ENCODE measurements at regions not wholly inside any gene's neighbourhood (a gene's known extent, or its start where the extent isn't known, plus 50 kb on each side); places are given as distances from the start of the nearest gene placed in this dataset.

DNA sequence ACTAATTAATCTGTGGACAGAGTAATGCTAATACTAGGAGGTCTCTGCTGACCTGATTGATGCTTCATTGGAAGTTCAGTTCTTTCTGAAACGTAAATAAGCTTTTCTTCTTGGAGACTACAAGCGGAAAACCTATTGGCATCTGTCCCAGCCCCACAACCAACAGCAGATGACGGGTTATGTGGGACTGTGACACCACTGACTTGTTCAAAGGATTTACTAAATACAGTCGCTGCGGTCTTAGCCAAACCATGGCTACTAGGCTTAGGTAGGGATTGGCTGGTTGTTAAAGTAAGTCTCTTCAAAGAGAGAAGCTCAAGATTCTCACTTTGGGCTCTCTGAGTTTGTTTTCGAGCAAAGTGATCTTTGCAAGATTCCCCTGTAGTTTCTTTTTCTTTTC is 68.3 kb downstream of the HYCC1 start (continued):
- TF ChIP-seq ATOH8 (CRISPR knock-in tag; IDR thresholded peaks at IDR 0.05; ENCODE audit: low read depth) (no peak), JUNB (IDR thresholded peaks at IDR 0.05) (no peak), USF2 (IDR thresholded peaks at IDR 0.05) (no peak)
- TF ChIP-seq, protein P1, sequence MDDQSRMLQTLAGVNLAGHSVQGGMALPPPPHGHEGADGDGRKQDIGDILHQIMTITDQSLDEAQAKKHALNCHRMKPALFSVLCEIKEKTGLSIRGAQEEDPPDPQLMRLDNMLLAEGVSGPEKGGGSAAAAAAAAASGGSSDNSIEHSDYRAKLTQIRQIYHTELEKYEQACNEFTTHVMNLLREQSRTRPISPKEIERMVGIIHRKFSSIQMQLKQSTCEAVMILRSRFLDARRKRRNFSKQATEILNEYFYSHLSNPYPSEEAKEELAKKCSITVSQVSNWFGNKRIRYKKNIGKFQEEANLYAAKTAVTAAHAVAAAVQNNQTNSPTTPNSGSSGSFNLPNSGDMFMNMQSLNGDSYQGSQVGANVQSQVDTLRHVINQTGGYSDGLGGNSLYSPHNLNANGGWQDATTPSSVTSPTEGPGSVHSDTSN (IDR thresholded peaks at IDR 0.05), result no peak

DNA sequence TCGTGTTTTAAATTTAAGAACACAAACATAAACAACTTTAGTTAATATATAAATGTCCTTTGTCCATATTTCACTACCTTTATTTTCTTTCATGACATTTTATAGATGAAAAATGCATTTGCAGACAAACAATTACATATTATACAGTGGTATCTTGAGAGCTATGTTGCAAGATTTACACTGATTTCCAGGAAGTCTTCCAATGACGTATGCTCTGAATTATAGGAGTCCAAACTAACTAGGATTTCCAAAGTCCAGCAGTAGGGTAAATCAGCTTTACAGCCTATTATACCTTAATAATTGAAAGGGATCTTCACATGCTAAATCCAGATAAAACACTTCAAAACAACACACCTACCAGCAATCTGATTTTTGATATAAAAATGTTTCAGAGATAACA is 69.4 kb downstream of the HYCC1 start:
- DNase-seq (ENCODE audit: low read depth in 1 of 2, low spot score in 1 of 2), result no peak
- 86% methylated on average over 2 of the region's 2 CpGs for WGBS (ENCODE audit: missing lambda C conversion rate)
- ChIA-PET CTCF (interaction anchor here (1.2 kb wide), 1 partner anchor 13 kb away, joined by 4 read pairs; no protein-coding TSS in a partner anchor), POLR2A (no interaction called here)
- Histone ChIP-seq H3K9me3 (no peaks in the 10 kb centered on the region), H3K4me1 (no peaks in the 10 kb centered on the region), H3K4me2 (no peak overlapping the region), H3K27ac (no peak overlapping the region), H3K4me3 (no peak overlapping the region)
- no peak for FAIRE-seq
- no peak for ATAC-seq
- TF ChIP-seq HDAC2 (IDR thresholded peaks at IDR 0.05) (no peak), FOXS1 (CRISPR knock-in tag; IDR thresholded peaks at IDR 0.05) (no peak), EHMT2 (IDR thresholded peaks at IDR 0.05; ENCODE audit: low read depth) (no peak), RCOR1 (IDR thresholded peaks at IDR 0.05; ENCODE audit: low read depth, low read length) (no peak), SREBF2 (IDR thresholded peaks at IDR 0.05) (no peak), PHF8 (IDR thresholded peaks at IDR 0.05; ENCODE audit: borderline replicate concordance, low read depth) (no peak), CHD4 (IDR thresholded peaks at IDR 0.05; ENCODE audit: borderline replicate concordance) (no peak), HES2 (IDR thresholded peaks at IDR 0.05) (no peak), TFCP2L1 (CRISPR knock-in tag; IDR thresholded peaks at IDR 0.05) (no peak), ESRRA (IDR thresholded peaks at IDR 0.05; ENCODE audit: borderline replicate concordance, low read length) (no peak), TP53 (CRISPR knock-in tag; IDR thresholded peaks at IDR 0.05) (no peak), ZC3H11A (IDR thresholded peaks at IDR 0.05) (no peak)

DNA sequence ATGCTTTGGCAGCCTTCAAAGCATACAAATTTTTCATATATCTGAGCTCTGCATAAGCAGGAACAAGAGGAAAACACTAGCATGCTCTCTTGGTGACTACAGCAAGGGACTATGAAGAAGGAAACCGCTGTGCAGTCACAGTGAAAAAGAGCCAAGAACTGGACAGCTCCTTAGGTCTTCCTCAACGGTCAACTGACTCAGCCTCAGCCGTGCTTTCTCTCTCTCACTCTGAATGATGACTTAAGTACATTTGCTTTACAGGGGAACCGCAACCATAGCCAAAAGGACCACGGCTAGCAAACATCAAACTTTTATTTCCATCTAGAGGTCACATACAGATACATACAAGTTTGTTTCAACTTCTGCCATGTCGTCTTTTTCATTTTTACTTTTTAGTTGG is 69.9 kb downstream of the HYCC1 start:
- ChIA-PET POLR2A (no interaction called here), CTCF (interaction anchor here (0.9 to 1.2 kb wide), 2 partner anchors 9 to 112 kb away, joined by 3 to 5 read pairs; no protein-coding TSS in a partner anchor)
- no peak for TF ChIP-seq ATOH8 (CRISPR knock-in tag; IDR thresholded peaks at IDR 0.05; ENCODE audit: low read depth)
- TF ChIP-seq ZNF302 (CRISPR knock-in tag; IDR thresholded peaks at IDR 0.05), result no peak
- no peak for TF ChIP-seq HOXB5 (CRISPR knock-in tag; IDR thresholded peaks at IDR 0.05)
- TF ChIP-seq NFE2L2 (conservative IDR thresholded peaks at IDR 0.05; ENCODE audit: low read length), result no peak
- TF ChIP-seq PHF8 (IDR thresholded peaks at IDR 0.05; ENCODE audit: borderline replicate concordance, low read depth), result no peak
- Histone ChIP-seq H3K27ac (no peak overlapping the region), H3K9me3 (no peaks in the 10 kb centered on the region), H3K4me2 (no peak overlapping the region), H3K4me3 (no peak overlapping the region), H3K4me1 (no peaks in the 10 kb centered on the region)
- ATAC-seq, result no peak
- DNase-seq (ENCODE audit: low read depth in 1 of 2, low spot score in 1 of 2), result no peak
- no peak for FAIRE-seq
- WGBS (ENCODE audit: missing lambda C conversion rate), result 80% methylated on average over 6 of the region's 6 CpGs

DNA sequence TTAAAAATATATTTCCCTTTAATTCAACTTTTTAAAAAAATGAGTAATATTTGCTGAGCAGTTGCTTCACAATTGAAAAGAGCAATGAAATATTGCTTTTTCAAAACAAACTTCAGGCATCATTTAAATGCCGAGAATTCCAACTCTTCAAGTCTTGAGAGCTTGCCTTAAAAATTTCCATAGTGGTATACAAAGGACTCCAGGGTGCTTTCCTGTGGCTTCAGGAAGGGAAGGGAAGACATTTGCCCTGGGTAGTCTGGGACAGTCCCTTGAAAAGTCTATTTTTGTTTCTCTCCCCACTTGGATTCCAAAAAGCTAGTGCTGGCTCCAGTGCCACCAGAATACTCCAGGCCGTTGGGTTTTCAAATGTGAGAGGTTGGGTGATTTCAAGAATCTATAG is 71.7 kb downstream of the HYCC1 start:
- no peaks in the 10 kb centered on the region for H3K4me1 ChIP-seq
- no peak for TF ChIP-seq CHD4 (IDR thresholded peaks at IDR 0.05; ENCODE audit: borderline replicate concordance)
- no peak for TF ChIP-seq ELK1 (IDR thresholded peaks at IDR 0.05; ENCODE audit: low read depth, low read length)
- no peak for TF ChIP-seq HEYL (CRISPR knock-in tag; IDR thresholded peaks at IDR 0.05)
- no peak for TF ChIP-seq RAD21 (conservative IDR thresholded peaks at IDR 0.05 in 1 of 2, IDR thresholded peaks at IDR 0.05 in 1 of 2)
- no peak for TF ChIP-seq PHF8 (IDR thresholded peaks at IDR 0.05; ENCODE audit: borderline replicate concordance, low read depth)
- no peak for TF ChIP-seq GATA3 (IDR thresholded peaks at IDR 0.05; ENCODE audit: borderline replicate concordance)
- POLR2A ChIA-PET, result no interaction called here
- CTCF ChIA-PET, result no interaction called here
- WGBS (ENCODE audit: missing lambda C conversion rate), result 59% methylated on average over 2 of the region's 2 CpGs
- no peaks in the 10 kb centered on the region for H3K9me3 ChIP-seq
- H3K4me3 ChIP-seq, result no peak overlapping the region
- DNase-seq (ENCODE audit: low read depth in 1 of 2, low spot score in 1 of 2) (no peak), ATAC-seq (no peak), FAIRE-seq (no peak)
- no peak overlapping the region for H3K27ac ChIP-seq
- H3K4me2 ChIP-seq, result no peak overlapping the region
